ENCODE measurements at regions not wholly inside any gene's neighbourhood (a gene's known extent, or its start where the extent isn't known, plus 50 kb on each side); places are given as distances from the start of the nearest gene placed in this dataset.

- H3K9me1 ChIP-seq (ENCODE audit: insufficient read depth, low read length) = peaks cover 16% of the 10 kb centered on the region
- peak overlapping the region; percentile 25 for H2BK15ac ChIP-seq (ENCODE audit: low read depth, low read length)
- no peaks in the 10 kb centered on the region for H3K79me1 ChIP-seq (ENCODE audit: low read depth in 1 of 2, low read length in 2 of 2)
- ATAC-seq (ENCODE audit: low read depth) (no peak), DNase-seq (no peak)
- H4K91ac ChIP-seq (ENCODE audit: insufficient read depth, low read depth, low read length) = peak overlapping the region; percentile 81
- peak overlapping the region; percentile 87 for H3K14ac ChIP-seq (replicated peaks; ENCODE audit: low read depth, low read length)
- no peak overlapping the region for H3K27ac ChIP-seq (ENCODE audit: insufficient read depth, low read length)
- peak overlapping the region; percentile 93 for H2BK120ac ChIP-seq (ENCODE audit: low read depth, low read length)
- H3K36me3 ChIP-seq (ENCODE audit: control insufficient read depth, insufficient read depth, low read length) = no peaks in the 10 kb centered on the region
- H2AK5ac ChIP-seq (ENCODE audit: low read depth, low read length) = peak overlapping the region; percentile 75; the same call in 1 of the 2 replicates
- POLR2A ChIA-PET (ENCODE audit: unreplicated experiment) = no interaction called here
- H2BK5ac ChIP-seq (ENCODE audit: low read depth, low read length, poor library complexity, severe bottlenecking) = peak overlapping the region; percentile 2
- H3K4me3 ChIP-seq (ENCODE audit: insufficient read depth, low read depth, low read length) = no peak overlapping the region
- no peak overlapping the region for H2AK9ac ChIP-seq (replicated peaks; ENCODE audit: low read depth, low read length, poor library complexity)
- peak overlapping the region; percentile 93 for H2BK20ac ChIP-seq (ENCODE audit: low read depth, low read length)
- no TSS peak for BruUV-seq (replicated peaks)
- H4K5ac ChIP-seq (ENCODE audit: low read depth, low read length) = no peak overlapping the region
- peaks cover 10% of the 10 kb centered on the region; the same call in 1 of the 2 replicates for H3K4me1 ChIP-seq (ENCODE audit: control insufficient read depth, insufficient read depth, low read length)
- CTCF ChIA-PET = no interaction called here
- peaks cover 3% of the 10 kb centered on the region; the same call in 1 of the 2 replicates for H3K9me3 ChIP-seq (ENCODE audit: control insufficient read depth, insufficient read depth, low read length)
- H3K56ac ChIP-seq (ENCODE audit: extremely low read depth, insufficient read depth, low read length) = no peak overlapping the region
- intact Hi-C loops (cut with micrococcal nuclease) = no loop called here
- H3K23ac ChIP-seq (ENCODE audit: low read depth, low read length) = no peak overlapping the region
- peak overlapping the region; percentile 24; the same call in 1 of the 2 replicates for H3K18ac ChIP-seq (ENCODE audit: low read depth, low read length)
- no peak overlapping the region for H3K4me2 ChIP-seq (ENCODE audit: low read depth, low read length)
- H3K27me3 ChIP-seq (ENCODE audit: control insufficient read depth, insufficient read depth, low read length) = no peaks in the 10 kb centered on the region
- in situ Hi-C loops (cut with MboI; ENCODE audit: low sequenced_read_pairs) = no loop called here
- H4K20me1 ChIP-seq (ENCODE audit: insufficient read depth, low read length) = no peaks in the 10 kb centered on the region
- WGBS, 2 experiments (ENCODE audit: extremely low coverage in 2 of 2, insufficient read length in 1 of 2) = no CpG with 5 or more reads among the region's 1 CpG
- TF ChIP-seq MAFK (IDR thresholded peaks at IDR 0.05; ENCODE audit: low read depth, low read length) (no peak), ELK1 (IDR thresholded peaks at IDR 0.05; ENCODE audit: borderline replicate concordance, low read depth, low read length) (no peak), SMC3 (IDR thresholded peaks at IDR 0.05; ENCODE audit: low read depth, low read length) (no peak), RFX5 (IDR thresholded peaks at IDR 0.05; ENCODE audit: low read depth, low read length) (no peak), CHD1 (IDR thresholded peaks at IDR 0.05; ENCODE audit: low read depth, low read length) (no peak), RCOR1 (IDR thresholded peaks at IDR 0.05; ENCODE audit: insufficient replicate concordance, low read length) (no peak), NFE2L2 (IDR thresholded peaks at IDR 0.05; ENCODE audit: low read depth, low read length) (no peak), FOS (IDR thresholded peaks at IDR 0.05; ENCODE audit: low read depth, low read length) (no peak), MXI1 (IDR thresholded peaks at IDR 0.05; ENCODE audit: borderline replicate concordance, low read depth, low read length) (no peak), CEBPB (IDR thresholded peaks at IDR 0.05; ENCODE audit: low read depth, low read length) (no peak), RAD21 (IDR thresholded peaks at IDR 0.05; ENCODE audit: low read length) (no peak), POLR2A (IDR thresholded peaks at IDR 0.05; ENCODE audit: low read depth, low read length) (no peak), CTCF (conservative IDR thresholded peaks at IDR 0.05; ENCODE audit: low read depth, low read length) (no peak), BHLHE40 (IDR thresholded peaks at IDR 0.05; ENCODE audit: low read depth, low read length) (no peak)
- TF ChIP-seq, protein P1, sequence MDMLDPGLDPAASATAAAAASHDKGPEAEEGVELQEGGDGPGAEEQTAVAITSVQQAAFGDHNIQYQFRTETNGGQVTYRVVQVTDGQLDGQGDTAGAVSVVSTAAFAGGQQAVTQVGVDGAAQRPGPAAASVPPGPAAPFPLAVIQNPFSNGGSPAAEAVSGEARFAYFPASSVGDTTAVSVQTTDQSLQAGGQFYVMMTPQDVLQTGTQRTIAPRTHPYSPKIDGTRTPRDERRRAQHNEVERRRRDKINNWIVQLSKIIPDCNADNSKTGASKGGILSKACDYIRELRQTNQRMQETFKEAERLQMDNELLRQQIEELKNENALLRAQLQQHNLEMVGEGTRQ (IDR thresholded peaks at IDR 0.05; ENCODE audit: low read depth, low read length) = no peak
- dilution Hi-C loops (cut with HindIII; ENCODE audit: low sequenced_read_pairs, unreplicated experiment) = no loop called here
- H3K4ac ChIP-seq (ENCODE audit: low read depth, low read length) = peak overlapping the region; percentile 89
- H3K9ac ChIP-seq (ENCODE audit: low read depth, low read length) = no peak overlapping the region
- no peak overlapping the region for H2AFZ ChIP-seq (replicated peaks; ENCODE audit: low read length, poor library complexity)
- no peak overlapping the region for H4K8ac ChIP-seq (ENCODE audit: low read depth in 2 of 2, low read length in 2 of 2)
Observed at GRCh38 chr5:173466227-173466626, 138.0 kb upstream of the STC2 start.
